ENCODE measurements at regions not wholly inside any gene's neighbourhood (a gene's known extent, or its start where the extent isn't known, plus 50 kb on each side); places are given as distances from the start of the nearest gene placed in this dataset.
"Not testable (repeated sequence)": the region's sequence is repeated elsewhere in the genome, so short reads cannot be mapped to it uniquely, and the experiment has no call there.

DNA sequence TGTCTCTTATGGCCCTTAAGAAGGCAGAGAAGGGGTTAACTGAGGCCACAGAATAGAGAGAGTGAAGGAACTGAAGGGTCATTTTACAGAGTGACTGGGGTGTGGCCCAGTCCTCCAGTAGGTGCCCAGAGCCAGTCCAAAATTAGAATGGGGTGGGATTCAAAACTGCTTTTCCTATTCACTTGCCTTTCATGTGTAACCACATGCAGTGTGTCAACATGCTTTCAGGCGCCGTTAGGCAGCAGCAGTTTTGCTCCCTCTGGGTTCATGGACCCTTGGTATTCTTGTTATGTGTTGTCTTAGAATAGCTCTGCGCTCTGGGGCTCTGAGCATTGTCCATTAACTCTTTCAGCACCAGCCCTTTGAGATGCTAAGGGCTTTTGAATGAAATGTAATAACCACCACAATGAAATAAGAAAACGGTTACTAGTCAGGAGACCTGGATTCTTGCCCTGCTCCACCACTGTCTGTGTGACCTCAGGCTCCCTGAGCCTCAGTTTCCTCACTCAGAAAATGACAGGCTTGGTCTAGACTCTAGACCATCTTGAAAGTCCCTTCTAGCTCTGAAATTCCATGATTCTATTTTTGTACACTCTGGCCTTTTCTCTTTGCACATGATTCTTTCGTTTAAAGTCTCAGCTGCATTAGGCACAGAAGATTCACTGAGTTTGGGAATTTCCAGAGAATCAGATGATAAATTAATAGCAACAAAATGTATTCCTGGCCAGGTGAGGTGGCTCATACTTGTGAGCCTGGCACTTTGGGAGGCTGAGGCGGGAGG is 123.0 kb downstream of the SRGAP2 start:
- H3K27me3 ChIP-seq; H3K27ac ChIP-seq; H3K36me3 ChIP-seq; H3K9me3 ChIP-seq; H3K4me1 ChIP-seq; intact Hi-C loops (cut with DNase I; ENCODE audit: low total_unique reads); DNase-seq; H3K4me3 ChIP-seq: not testable (repeated sequence)

DNA sequence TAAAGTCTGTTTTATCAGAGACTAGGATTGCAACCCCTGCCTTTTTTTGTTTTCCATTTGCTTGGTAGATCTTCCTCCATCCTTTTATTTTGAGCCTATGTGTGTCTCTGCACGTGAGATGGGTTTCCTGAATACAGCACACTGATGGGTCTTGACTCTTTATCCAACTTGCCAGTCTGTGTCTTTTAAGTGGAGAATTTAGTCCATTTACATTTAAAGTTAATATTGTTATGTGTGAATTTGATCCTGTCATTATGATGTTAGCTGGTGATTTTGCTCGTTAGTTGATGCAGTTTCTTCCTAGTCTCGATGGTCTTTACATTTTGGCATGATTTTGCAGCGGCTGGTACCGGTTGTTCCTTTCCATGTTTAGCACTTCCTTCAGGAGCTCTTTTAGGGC is 128.3 kb downstream of the SRGAP2 start:
- intact Hi-C loops (cut with DNase I; ENCODE audit: low total_unique reads); H3K9me3 ChIP-seq; H3K27ac ChIP-seq; DNase-seq; H3K4me3 ChIP-seq; H3K4me1 ChIP-seq; H3K27me3 ChIP-seq; H3K36me3 ChIP-seq: not testable (repeated sequence)

DNA sequence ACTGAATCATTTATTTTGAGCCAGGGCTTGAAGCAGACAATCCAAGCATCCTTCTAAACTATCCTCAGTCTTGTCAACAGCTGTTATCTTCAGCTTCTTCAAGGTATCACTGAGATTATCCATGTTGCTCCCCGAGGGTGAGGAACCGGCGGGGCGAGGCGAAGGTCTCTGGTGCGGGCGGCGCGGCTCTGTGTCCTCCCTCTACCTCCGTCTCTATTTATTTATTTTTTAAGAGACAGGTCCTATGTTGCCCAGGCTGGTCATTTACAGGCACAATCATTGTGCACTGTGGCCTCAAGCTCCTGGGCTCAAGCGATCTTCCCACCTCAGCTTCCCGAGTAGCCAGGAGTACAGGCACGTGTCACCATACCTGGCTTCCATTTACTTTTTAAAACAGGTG is 130.0 kb downstream of the SRGAP2 start:
- H3K4me3 ChIP-seq; intact Hi-C loops (cut with DNase I; ENCODE audit: low total_unique reads); H3K36me3 ChIP-seq; H3K9me3 ChIP-seq; DNase-seq; H3K27me3 ChIP-seq; H3K27ac ChIP-seq; H3K4me1 ChIP-seq: not testable (repeated sequence)

DNA sequence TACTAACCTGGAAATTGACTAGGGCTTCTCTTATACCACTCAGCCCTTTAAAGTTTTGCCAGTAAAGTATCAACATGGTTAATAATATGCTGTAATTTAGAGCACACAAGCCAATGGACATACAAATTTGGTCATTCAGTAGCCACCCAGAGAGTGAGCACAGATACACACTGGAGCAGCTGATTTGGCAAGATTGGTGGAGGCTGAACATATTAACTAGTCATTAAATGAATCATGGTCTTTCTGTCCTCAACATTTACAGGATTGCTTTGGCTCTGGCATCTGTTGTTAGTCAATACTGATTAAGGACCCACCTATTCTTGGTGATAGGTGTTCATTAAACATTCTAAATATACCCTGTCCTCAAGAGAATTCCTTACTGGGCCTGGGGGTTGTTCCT is 130.6 kb downstream of the SRGAP2 start:
- H3K27ac ChIP-seq; H3K9me3 ChIP-seq; DNase-seq; H3K4me3 ChIP-seq; intact Hi-C loops (cut with DNase I; ENCODE audit: low total_unique reads); H3K27me3 ChIP-seq; H3K36me3 ChIP-seq; H3K4me1 ChIP-seq: not testable (repeated sequence)

DNA sequence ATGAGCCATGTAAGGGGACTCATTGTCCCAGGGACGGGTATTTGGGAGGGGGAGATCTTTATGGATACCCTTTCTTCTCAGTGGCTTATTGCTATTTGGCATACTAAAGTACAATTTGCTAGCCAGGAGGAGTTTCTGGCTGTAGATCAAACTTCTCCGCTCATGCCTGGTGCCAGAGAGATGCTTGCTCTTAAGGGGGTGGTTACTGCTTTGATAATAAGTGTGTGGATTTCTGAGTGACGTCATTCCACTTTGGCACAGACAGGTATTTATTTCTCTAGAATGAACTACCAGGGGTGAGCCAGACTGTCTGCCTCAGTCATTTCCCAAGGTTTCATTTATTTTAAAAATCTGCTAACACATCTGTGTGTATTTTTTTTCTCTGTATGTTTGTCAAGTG is 131.1 kb downstream of the SRGAP2 start:
- H3K9me3 ChIP-seq; DNase-seq; intact Hi-C loops (cut with DNase I; ENCODE audit: low total_unique reads); H3K36me3 ChIP-seq; H3K4me1 ChIP-seq; H3K27me3 ChIP-seq; H3K4me3 ChIP-seq; H3K27ac ChIP-seq: not testable (repeated sequence)

DNA sequence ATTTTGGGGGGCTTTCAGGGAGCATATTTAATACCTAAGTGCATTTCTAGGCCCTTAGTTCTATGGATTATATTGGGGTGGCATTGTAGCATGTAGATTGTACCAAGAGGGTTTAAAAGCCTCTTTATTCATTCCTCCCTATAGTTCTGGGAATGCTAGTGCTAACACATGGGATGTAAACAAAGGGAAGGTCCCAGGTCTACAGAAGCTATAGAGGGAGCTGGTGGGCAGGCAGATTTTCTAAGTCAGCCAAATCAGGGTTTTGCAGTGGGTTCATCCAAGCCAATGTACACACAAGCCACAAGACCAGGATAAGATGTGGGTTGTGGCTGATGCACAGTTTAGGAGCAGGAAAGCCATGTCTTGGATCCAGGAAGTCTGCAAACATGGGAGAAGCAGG is 131.8 kb downstream of the SRGAP2 start:
- H3K27me3 ChIP-seq; DNase-seq; intact Hi-C loops (cut with DNase I; ENCODE audit: low total_unique reads); H3K36me3 ChIP-seq; H3K4me3 ChIP-seq; H3K9me3 ChIP-seq; H3K4me1 ChIP-seq; H3K27ac ChIP-seq: not testable (repeated sequence)

DNA sequence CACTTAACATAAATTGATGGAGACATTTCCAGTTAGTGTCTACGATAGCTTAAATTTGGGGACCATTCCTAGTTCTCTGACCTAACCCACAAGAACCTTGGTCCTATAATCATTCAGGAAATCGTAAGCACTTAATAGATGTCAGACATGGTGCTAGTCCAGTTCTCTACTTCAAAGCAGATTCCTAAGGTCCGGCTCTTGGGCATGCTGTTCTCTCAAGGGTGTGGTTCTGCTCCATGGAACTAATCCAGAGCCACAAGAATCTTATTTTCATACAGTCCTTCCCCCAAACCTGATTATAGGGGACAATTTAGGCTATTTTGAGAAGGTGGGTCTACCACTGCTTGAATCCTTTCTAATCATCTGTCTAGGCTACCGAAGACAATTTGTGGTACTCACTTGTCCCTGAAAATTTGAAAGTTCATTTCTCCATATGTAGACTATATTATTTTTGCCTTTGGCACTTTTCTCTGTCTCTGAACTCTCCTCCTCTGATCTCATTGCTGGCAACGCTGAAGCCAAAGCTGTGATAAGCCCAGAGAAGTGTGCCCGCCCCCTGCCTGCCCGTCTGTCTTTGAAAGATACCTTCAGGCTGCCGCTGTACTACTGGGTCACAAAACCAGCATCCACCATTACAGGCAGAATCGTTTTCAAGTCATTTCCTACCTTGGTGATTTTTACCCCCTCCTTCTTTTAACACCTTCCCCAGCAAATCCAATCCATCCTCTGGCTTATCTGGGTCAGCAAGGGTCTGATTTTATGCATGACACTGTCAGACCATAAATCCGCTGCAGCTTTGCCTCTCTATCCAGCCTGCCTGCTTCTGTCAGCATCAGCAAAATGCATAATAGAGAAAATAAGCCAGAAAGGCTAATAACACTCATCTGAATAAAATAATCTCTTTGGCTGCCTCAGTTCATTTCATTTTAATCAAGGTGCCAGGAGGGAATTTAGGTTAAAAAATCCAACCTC is 132.8 kb downstream of the SRGAP2 start:
- H3K9me3 ChIP-seq; H3K27ac ChIP-seq; H3K27me3 ChIP-seq; DNase-seq; intact Hi-C loops (cut with DNase I; ENCODE audit: low total_unique reads); H3K4me3 ChIP-seq; H3K4me1 ChIP-seq; H3K36me3 ChIP-seq: not testable (repeated sequence)

DNA sequence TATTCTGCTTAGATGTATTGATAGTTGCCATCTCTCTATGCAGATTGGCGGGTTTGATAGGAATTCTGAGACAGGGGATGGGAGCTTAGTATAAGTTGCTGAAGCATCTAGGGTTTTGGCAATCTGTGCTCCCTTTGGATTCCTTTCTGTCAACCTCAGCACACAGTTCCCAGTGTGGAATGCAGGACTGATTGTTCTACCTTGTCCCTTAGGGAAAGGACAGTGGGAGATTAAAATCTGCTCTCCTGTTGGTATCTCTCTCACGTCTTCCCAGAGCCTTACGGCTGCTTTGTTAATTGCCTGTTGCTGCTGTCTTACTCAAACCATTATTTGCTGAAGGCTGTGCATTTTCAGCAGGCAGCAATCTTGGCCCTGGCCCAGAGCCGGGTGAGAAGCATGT is 133.3 kb upstream of the IKBKE start:
- DNase-seq; H3K36me3 ChIP-seq; H3K4me3 ChIP-seq; intact Hi-C loops (cut with DNase I; ENCODE audit: low total_unique reads); H3K9me3 ChIP-seq; H3K4me1 ChIP-seq; H3K27ac ChIP-seq; H3K27me3 ChIP-seq: not testable (repeated sequence)

DNA sequence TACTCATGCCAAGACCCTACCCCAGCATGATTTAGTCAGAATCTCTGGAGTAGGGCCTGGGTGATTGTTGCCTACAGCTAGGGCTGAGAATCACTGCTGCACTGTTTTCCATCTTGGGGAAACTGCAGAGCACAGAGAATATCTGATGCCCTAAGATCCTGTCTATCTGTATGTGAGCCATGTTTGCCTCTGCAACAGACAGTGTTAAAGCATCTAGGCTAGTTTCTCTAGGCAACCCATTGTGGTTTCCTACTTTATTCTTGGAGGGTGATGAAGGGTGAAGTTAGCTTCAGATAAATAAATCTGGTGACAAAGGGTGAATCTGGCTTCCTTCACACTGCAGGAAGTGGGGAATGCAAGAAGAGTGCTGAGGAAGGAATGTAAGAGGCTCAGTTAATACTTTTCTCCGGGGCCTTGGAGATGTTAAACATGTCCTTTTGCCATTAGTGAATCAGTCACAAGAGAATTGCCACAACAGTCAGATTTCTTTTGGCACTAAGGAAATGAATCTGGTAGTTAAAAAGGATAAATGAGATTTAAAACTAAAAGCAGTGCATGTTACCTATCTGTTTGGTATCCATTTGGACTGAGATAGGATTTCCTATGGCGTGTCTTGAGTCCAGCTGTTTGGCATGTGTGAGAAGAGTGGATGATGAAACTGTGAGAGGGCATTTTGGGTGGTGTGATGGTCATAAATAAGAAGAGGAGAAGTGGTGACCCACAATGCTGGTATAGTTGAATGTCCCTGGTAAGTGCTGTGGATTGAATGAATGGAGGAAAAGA is 119.6 kb upstream of the IKBKE start:
- intact Hi-C loops (cut with DNase I; ENCODE audit: low total_unique reads): not testable (repeated sequence)

DNA sequence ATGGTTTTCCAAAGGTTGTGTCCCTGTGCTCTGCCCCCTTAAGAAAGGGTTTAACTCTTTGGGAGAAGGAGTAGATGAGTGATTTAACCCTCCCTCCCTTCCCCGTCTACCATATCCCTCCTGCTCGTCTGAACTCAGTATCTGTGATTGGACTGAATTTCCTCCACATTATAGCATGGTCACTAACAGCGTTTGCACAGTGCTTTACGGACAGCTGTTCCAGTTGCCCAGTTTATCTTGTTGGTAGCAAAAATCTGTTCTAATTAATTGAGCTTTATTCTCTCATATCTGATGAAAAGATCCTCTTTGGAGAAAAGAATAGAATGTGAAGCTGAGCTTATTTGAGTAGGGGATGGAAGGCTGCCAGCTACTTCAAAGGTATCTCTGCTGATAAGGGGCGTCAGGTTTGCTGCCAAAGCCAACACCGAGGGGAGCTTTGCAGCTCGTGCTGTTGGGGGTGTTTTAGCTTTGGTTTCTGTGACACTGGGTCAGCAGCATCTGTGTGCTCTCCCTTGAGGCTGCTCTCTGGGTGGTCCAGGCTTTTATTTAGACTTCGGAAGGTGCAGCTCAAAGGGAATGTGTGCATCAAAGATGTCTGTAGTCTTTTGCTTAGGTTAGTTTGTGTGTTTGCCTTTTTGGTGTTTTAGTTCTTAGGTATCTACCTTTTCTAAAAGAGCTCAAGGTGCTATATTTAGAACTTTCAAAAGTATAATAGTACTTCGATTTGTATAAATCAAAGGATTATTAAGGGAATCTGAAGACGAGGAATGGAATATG is 118.8 kb upstream of the IKBKE start:
- H3K4me1 ChIP-seq; DNase-seq; intact Hi-C loops (cut with DNase I; ENCODE audit: low total_unique reads); H3K9me3 ChIP-seq; H3K4me3 ChIP-seq; H3K36me3 ChIP-seq; H3K27me3 ChIP-seq; H3K27ac ChIP-seq: not testable (repeated sequence)

More for the DNA sequence above, 119.6 kb upstream of the IKBKE start:
- H3K4me1 ChIP-seq, H3K27me3 ChIP-seq, H3K4me3 ChIP-seq, H3K9me3 ChIP-seq, DNase-seq, H3K36me3 ChIP-seq, H3K27ac ChIP-seq: not testable (repeated sequence)

DNA sequence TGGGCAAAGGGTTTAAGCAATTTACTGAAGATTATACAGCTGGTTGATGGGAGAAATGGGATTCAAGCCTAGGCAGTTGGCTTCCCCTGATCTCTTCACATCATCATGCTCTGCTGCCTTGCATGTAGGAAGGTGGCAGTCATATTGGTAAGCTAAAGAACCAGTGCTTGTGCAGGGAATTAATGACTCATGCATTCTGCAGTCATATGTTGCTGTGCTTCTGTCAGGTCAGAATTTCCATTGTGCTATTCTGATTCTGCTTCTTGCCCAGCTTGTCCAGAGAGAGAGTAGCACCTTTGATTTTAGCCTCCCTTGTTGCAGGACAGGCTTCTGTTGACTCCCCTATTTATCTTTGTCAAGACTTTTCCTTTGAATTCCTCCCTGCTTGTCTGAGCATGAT is 114.0 kb upstream of the IKBKE start:
- H3K4me1 ChIP-seq; intact Hi-C loops (cut with DNase I; ENCODE audit: low total_unique reads); H3K9me3 ChIP-seq; H3K27ac ChIP-seq; H3K36me3 ChIP-seq; H3K27me3 ChIP-seq; DNase-seq; H3K4me3 ChIP-seq: not testable (repeated sequence)

DNA sequence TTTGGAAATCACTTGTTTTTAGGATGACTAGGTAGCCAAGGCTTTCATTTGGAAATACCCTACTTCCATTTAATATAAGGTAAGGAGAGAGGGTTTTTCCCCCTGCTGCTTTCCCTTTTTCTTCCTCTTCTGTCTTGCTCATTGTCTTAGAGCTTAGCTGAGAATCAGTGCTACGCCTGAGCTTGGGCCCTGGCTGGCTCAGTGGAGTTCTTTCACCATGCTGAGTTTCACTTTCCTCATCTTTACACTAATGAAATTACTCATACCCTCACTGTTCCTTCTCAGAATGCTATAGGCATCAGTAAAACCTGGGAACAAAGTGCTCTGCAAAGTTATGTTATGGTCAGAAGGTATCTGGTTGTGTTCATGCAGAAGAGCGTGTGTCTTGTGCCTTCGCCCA is 112.3 kb upstream of the IKBKE start:
- H3K9me3 ChIP-seq; H3K27ac ChIP-seq; H3K4me3 ChIP-seq; DNase-seq; H3K27me3 ChIP-seq; H3K36me3 ChIP-seq; intact Hi-C loops (cut with DNase I; ENCODE audit: low total_unique reads); H3K4me1 ChIP-seq: not testable (repeated sequence)

DNA sequence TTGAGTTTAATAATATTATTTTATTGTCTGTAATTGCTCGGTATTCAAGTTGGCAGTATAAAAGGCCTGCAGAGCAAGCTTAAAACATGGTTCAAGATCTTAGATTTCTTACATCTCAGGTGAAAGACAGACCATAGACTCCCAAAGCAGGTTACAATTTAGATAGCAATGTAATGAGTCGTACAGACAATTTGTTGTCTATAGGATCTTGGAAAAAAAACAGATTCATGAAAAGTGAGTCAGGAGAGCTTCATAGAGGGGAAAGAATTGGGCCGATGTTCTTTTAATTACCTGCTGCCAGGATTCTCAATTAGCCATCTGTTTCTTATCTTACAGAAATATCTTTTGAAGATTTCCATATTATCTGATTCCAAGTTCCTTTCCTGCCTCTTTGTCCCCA is 111.5 kb upstream of the IKBKE start:
- H3K27me3 ChIP-seq; H3K36me3 ChIP-seq; intact Hi-C loops (cut with DNase I; ENCODE audit: low total_unique reads); H3K4me1 ChIP-seq; H3K27ac ChIP-seq; H3K9me3 ChIP-seq; H3K4me3 ChIP-seq; DNase-seq: not testable (repeated sequence)

Measured in tibial artery (tissue), 4 donors.